Endodermal cell (in vitro differentiated cells): ENCODE measurements at regions not wholly inside any gene's neighbourhood (a gene's known extent, or its start where the extent isn't known, plus 50 kb on each side); places are given as distances from the start of the nearest gene placed in this dataset.

Experiments used
- DNase-seq: peaks from one replicate; pipeline ENCODE4 v3.0.0-alpha.2; 2017
- H3K27ac ChIP-seq: 2 replicates; pipeline ENCODE4 v1.5.1; 2013; ENCODE audit warnings: mild to moderate bottlenecking, low read depth, low read length, moderate library complexity
- H3K27me3 ChIP-seq: 2 replicates; pipeline ENCODE4 v1.6.1; 2013; ENCODE audit warnings: mild to moderate bottlenecking, low read length, moderate library complexity; ENCODE audit not compliant: insufficient read depth, control insufficient read depth, poor library complexity, severe bottlenecking
- H3K36me3 ChIP-seq: 2 replicates; pipeline ENCODE4 v1.7.0; 2013; ENCODE audit warnings: mild to moderate bottlenecking, low read length, moderate library complexity; ENCODE audit not compliant: control insufficient read depth, insufficient read depth
- H3K4me1 ChIP-seq: one replicate; pipeline ENCODE4 v1.7.0; 2013; ENCODE audit warnings: low read length; ENCODE audit not compliant: control insufficient read depth, insufficient read depth
- H3K4me3 ChIP-seq: 2 replicates; pipeline ENCODE4 v1.5.1; 2013; ENCODE audit warnings: mild to moderate bottlenecking, low read length, moderate library complexity
- H3K9ac ChIP-seq: 2 replicates; pipeline ENCODE4 v1.6.1; 2013; ENCODE audit warnings: mild to moderate bottlenecking, low read length, moderate library complexity; ENCODE audit not compliant: poor library complexity, severe bottlenecking; ENCODE audit errors: extremely low read depth
- H3K9me3 ChIP-seq: 2 replicates; pipeline ENCODE4 v1.6.1; 2013; ENCODE audit warnings: mild to moderate bottlenecking, low read length, moderate library complexity; ENCODE audit not compliant: control insufficient read depth
- H3K27ac Mint-ChIP-seq: 2 replicates; pipeline ENCODE4 v1.8.0; 2020; ENCODE audit warnings: mixed read lengths
- H3K27me3 Mint-ChIP-seq: 2 replicates; pipeline ENCODE4 v1.8.0; 2021; ENCODE audit warnings: mild to moderate bottlenecking, mixed read lengths; ENCODE audit not compliant: insufficient read depth
- H3K36me3 Mint-ChIP-seq: 2 replicates; pipeline ENCODE4 v1.8.0; 2020; ENCODE audit warnings: low read depth, mixed read lengths
- H3K4me1 Mint-ChIP-seq: 2 replicates; pipeline ENCODE4 v1.8.0; 2020; ENCODE audit warnings: mixed read lengths
- H3K4me3 Mint-ChIP-seq: 2 replicates; pipeline ENCODE4 v1.8.0; 2020; ENCODE audit warnings: mild to moderate bottlenecking, moderate library complexity, mixed read lengths
- H3K9me3 Mint-ChIP-seq: 2 replicates; pipeline ENCODE4 v1.8.0; 2020; ENCODE audit warnings: mild to moderate bottlenecking, mixed read lengths
- CTCF ChIP-seq: fragments of 200-600 bp; sonication (generic); conservative IDR thresholded peaks from 2 replicates; pipeline ENCODE4 v1.5.0; 2021; ENCODE audit warnings: antibody characterized with exemption, mild to moderate bottlenecking
- WGBS, 2 experiments: methylation state at CpG; one replicate each; pipeline versions ENCODE4 v1.1.5 to v1.1.7; 2013; ENCODE audit warnings: missing lambda C conversion rate in 2 of 2, mixed read lengths in 1 of 2; ENCODE audit not compliant: insufficient coverage in 1 of 2, insufficient read length in 1 of 2; 5-methylcytosine and 5-hydroxymethylcytosine counted together

- H3K4me3 Mint-ChIP-seq = no peak overlapping the region
- H3K27me3 ChIP-seq = no peaks in the 10 kb centered on the region
- H3K4me1 Mint-ChIP-seq = no peaks in the 10 kb centered on the region
Observed at GRCh38 chr7:50853311-50853710, 70.6 kb upstream of the GRB10 start.

DNA sequence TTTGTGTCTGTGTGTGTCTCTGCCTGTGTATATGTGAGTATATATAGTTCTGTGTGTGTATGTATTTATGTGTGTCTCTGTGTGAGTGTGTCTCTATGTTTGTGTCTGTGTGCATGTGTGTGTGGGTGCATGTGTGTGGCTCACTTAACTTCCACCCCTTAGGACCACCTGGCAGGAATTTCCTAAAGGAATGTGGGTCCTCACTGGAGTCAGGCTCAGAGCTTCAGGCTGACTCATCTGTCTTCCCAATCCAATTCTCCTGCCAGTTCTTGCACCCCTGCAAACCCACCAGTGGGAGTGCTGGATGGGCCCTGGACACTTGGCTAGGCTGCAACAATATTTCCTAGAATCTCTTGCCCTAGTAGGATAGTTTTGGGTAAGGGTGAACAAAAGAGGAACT is 70.2 kb upstream of the GRB10 start:
- H3K36me3 Mint-ChIP-seq = no peaks in the 10 kb centered on the region
- H3K36me3 ChIP-seq = no peaks in the 10 kb centered on the region
- H3K4me3 ChIP-seq = no peak overlapping the region
- H3K4me1 Mint-ChIP-seq = no peaks in the 10 kb centered on the region
- H3K27ac ChIP-seq = no peak overlapping the region
- H3K9me3 ChIP-seq = no peaks in the 10 kb centered on the region
- H3K27ac Mint-ChIP-seq = no peak overlapping the region
- H3K27me3 ChIP-seq = no peaks in the 10 kb centered on the region
- peaks cover 5% of the 10 kb centered on the region for H3K27me3 Mint-ChIP-seq
- no peak overlapping the region for H3K4me3 Mint-ChIP-seq
- no peak overlapping the region for H3K9ac ChIP-seq
- H3K9me3 Mint-ChIP-seq = no peaks in the 10 kb centered on the region
- TF ChIP-seq CTCF = no peak
- no peak for DNase-seq
- H3K4me1 ChIP-seq = no peaks in the 10 kb centered on the region

More at GRCh38 chr7:50853311-50853710, 70.6 kb upstream of the GRB10 start:
- no peaks in the 10 kb centered on the region for H3K9me3 Mint-ChIP-seq
- H3K27ac Mint-ChIP-seq = no peak overlapping the region
- no peak for DNase-seq
- Histone ChIP-seq H3K4me3 (no peak overlapping the region), H3K27ac (no peak overlapping the region), H3K36me3 (no peaks in the 10 kb centered on the region), H3K4me1 (no peaks in the 10 kb centered on the region), H3K9ac (no peak overlapping the region), H3K9me3 (no peaks in the 10 kb centered on the region)
- no peaks in the 10 kb centered on the region for H3K36me3 Mint-ChIP-seq
- WGBS, 2 experiments = 91 to 93% methylated on average over 2 to 4 of the region's 4 CpGs
- no peak for TF ChIP-seq CTCF
- H3K27me3 Mint-ChIP-seq = peaks cover 5% of the 10 kb centered on the region

DNA sequence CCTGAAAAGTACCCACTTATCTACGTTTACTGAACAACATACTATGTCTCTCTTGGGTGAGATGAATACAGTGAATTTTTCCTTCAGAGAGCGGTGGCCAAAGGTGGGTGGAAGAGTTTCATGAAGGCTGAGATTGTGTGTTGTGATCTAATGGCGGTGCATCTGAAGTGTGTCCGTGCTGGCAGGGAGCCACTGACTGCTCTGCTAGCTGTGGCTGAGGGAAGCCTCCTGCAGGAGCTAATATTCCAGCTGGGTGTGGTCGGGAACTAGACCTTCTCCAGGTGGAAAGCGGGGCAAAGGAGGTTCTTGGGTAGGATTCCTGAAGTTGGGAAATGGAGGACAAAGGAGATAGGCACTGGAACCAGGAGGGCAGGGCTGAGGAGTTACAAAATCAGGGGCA is 69.2 kb upstream of the GRB10 start:
- Histone ChIP-seq H3K9ac (no peak overlapping the region), H3K4me1 (no peaks in the 10 kb centered on the region), H3K9me3 (peaks cover 3% of the 10 kb centered on the region), H3K4me3 (no peak overlapping the region), H3K27me3 (no peaks in the 10 kb centered on the region), H3K36me3 (no peaks in the 10 kb centered on the region), H3K27ac (no peak overlapping the region)
- Mint-ChIP-seq H3K9me3 (peaks cover 3% of the 10 kb centered on the region), H3K27me3 (peaks cover 5% of the 10 kb centered on the region), H3K36me3 (no peaks in the 10 kb centered on the region), H3K4me1 (no peaks in the 10 kb centered on the region), H3K27ac (no peak overlapping the region), H3K4me3 (no peak overlapping the region)
- WGBS, 2 experiments = 80 to 83% methylated on average over 1 to 6 of the region's 6 CpGs
- DNase-seq = no peak
- TF ChIP-seq CTCF = no peak
